GM21825 (cell line): ENCODE measurements at regions not wholly inside any gene's neighbourhood (a gene's known extent, or its start where the extent isn't known, plus 50 kb on each side); places are given as distances from the start of the nearest gene placed in this dataset.

Experiments
- ATAC-seq: cut with Tn5 transposase; IDR thresholded peaks from one replicate; pipeline ENCODE4 v1.9.1; 2021; ENCODE audit warnings: mild to moderate bottlenecking, moderate library complexity; ENCODE audit not compliant: unreplicated experiment

DNA sequence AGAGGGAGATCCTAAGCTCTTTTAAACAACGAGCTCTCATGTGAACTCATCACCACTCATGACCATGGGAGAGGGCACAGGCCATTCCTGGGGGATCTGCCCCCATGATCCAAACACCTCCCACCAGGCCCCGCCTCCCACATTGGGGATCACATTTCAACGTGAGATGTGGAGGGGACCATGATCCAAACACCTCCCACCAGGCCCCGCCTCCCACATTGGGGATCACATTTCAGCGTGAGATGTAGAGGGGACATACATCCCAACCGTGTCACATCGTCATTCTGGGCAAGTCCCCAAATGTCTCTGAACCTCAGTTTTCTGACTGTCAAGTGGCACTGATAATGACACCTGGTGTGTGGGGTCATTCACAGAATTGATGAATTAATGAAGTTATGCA, 641.8 kb downstream of the CDH26 start:
- ATAC-seq: no peak

DNA sequence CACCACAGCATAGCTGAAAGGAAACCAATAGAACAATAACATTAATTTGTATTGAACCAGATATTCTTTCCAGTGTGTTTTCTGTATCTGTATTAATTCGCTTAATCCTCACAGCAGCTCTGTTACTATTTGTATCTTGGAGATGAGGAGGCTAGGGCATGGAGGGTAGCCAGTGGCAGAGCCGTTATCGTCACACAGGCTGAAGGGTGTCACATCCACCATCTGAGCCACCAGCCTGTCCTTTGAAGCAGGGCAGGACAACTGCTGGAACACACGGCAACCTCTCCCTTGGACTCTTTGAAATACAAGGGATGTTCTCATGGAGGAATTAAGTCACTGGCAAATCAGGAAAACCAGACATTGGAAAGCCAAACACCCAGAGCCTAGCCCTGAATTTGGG, 628.0 kb upstream of the CDH4 start:
- ATAC-seq: no peak

DNA sequence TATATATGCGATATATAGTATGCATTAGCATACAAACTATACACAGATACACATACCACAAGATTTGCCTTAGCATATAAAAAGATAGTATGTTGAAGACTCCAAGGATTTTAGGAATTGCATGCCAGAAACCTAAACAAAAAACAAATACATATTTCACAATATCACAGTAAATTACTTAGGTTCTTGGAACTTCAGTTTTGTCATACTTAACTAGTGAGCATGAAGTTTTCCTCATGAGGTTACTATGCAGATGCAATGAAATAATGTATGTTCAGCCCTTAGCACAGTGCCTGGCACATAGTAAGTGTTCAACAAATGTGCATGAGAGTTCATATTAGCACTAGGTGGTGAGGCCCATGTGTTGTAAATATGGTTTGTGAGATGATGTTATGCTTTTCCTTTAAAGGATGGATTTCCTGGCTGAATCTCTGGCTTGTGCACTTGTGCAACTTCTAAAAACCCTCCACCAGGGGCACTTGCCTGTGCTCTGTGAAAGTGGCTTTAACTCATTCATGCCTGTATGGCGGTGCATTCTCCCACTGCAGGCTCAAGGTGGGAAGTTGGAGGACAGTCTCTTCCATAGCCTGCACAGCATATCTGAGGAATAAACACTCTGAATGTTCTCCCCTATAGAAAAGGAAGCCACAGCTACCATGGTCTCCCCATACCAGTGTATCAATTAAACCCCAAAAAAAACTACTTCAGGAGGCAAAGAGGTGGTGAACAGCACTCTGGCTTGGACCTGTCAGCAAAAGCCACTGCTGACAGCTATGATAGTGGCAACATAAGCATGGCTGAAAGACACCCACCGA, 624.1 kb upstream of the CDH4 start:
- no peak for ATAC-seq

DNA sequence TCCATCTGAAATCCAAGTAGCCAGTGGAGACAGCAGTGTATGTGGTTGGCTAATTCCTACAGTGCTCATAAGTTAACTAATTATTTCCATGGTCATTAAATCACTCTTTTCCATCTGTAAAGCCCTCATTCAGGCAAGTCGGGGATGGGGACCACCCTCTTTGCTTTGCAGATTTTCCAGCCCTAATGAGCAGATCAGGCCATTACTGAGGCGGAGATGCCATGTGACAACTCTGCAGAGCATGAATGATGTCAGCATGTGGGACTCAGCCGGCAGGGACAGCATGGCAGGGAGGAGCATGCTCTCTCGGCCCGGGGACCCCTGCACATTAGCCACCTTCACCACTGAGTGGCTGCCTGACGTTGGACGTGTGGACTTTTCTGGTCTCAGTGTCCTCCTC, 623.3 kb upstream of the CDH4 start:
- ATAC-seq: no peak

DNA sequence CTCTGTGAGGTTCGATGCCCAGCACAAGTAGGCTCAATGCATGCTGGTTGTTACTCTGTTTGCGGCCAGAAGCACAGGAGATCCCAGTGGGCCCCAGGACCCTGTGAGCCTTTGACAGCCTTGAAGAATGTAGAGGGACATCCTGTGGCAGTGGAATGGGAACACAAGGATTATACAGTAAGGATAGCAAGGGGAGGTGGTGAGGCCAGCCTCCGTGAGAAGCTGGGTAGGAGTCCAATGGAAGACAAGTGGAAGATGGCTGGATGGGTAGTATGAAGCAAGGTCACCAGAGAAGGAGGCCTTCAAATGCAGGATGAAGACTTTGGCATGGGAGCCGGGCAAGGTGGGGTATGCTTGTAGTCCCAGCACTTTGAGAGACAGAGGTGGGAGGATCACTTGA, 622.9 kb upstream of the CDH4 start:
- ATAC-seq: no peak

DNA sequence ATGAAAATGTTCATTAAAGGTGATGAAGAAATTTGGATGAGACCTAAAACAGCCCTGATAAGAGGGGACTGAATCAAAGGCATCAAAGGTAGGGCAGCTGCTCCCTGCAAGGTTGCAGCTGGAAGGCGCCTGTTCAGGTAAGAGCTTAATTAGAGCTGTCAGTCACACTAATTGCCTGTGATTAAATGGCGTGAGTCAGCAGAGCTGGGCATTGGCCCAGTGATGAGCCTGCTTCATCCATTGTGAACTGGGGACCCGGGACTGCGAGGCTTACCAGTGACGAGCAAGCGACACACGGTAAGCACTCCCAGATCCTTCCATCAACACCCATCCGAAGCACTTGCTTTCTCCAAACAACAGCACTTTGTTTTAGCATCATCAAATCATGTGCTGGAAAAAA, 621.5 kb upstream of the CDH4 start:
- no peak for ATAC-seq

DNA sequence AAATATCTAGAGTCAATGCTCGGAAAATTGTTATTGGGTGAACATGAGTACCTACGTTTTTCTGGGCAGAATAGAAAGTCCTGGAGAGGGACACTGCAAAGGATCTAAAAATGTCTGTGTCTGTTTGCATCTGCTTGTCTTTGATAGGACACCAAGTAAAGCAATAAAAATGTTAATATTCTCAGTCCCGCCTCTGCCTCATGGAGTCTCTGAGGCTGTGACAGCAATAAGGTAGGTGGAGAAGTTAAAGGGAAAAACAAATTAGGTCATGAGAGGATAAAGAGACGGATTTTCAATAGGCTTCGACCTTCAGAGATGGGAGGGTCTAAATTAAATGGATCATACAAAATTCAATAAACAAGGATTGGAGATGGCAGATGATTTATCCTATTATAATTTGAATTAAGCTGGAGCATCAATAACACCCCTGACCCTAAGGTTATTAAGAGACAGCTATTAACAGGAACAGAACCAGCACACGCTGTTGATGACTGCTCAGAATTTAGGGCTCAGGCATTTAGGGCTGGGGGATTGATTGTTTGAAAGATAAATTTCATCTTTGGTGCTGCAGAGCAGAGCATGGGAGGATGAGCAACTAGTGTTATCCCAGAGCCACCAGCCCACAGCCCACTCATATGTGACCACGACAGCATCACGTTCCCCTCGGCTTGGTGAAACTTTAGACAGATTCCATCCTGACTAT, 620.3 kb upstream of the CDH4 start:
- ATAC-seq: no peak

DNA sequence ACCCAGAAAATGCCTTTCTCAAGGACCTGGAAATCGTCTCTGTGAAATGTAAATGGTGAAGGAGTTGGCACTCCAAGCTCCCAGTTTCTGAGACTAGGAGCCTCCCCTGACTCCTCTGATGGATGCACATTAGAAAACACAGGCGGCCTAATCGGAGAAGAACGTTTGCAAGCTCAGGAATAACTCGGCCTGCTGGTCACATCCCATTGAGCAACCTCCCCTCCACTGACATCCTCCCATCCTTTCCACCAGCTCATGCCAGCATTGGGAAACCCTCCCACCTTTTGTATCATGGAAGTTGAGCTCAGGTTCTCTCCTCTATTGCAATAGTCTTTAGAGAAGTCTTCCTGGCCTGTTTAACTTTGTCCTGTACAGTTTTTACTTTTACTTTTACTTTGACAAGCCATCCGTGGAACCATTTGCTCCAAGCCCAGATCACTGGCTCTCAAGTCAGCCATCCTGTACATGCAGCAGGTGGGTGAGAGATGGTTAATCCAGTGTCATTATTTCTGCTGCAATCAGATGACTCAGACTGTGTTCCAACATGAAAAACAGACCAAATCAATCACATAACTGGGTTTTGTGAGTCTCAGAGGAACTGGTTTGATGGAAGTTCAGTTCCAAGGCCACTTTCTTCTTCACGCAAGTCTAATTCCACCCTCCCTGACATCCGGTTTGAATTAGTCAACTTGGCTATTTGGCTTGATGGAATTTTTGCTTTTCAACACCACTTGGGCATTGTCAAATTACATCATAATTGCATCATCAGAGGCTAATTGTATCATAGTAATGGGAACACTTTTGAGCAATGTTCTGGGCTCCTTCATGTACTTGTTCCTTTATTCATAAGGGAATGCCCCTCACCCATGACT, 619.4 kb upstream of the CDH4 start:
- no peak for ATAC-seq

DNA sequence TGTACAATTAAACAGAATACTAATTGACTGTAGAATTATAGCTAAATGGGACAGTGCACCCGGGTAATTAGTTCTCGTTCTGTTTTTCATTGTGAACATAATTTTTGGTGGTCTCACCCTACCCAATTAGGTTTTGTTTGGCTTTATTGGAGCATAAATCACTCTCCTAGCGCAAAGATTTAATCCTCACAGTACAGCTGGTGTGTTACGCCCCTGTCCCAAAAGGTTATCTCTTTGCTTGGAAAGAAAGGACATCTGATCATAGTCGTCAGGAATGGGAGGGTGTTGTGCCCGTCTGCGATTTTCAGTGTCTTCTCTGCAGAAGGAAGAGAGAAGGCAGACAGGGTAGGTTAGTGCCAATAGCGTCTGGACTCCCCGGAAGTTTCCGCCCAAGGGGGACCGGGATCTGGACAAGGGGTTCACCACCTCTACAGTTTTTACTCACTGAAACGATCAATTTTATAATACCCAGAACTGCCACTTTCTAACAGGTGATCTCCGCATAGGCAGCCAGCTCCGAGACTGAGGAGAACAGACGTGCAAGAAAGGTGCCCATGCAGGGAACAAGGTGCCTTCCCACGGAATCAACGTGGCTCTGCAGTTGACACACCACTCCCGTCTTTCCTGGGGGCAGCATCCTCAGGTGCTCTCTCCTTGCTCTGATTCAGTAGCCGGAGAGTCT, 617.4 kb upstream of the CDH4 start:
- ATAC-seq: no peak

DNA sequence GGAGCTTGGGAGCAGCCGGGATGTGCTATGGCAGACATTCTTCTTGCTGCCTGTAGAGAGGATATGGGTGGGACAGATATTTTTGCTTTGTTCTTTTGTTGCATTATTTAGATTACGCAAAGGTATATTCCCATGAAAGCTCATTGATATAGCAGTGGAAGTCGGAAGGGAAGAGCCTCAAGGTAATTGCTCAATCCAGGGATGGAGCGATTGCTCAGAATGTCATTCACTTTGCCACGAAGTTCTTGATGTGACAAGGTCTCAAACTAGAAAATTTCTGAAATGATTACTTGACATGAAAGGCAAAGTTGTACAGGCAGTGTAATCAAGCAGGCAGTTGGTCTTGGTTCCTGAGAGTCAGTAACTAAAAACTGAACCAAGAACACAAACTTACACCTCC, 615.6 kb upstream of the CDH4 start:
- no peak for ATAC-seq

DNA sequence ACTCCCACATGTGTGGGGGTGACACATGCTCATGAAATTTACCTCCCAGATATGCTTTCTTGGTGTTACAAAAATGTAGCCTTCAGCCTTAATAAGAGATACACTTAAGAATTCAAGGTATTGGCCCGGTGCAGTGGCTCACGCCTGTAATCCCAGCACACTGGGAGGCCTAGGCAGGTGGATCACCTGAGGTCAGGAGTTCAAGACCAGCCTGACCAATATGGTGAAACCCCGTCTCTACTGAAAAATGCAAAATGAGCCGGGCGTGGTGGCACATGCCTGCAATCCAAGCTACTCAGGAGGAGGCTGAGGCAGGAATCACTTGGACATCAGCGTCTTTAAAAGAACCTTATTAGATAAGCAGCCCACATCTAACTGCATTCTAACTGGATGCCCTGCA, 614.3 kb upstream of the CDH4 start:
- ATAC-seq: no peak

DNA sequence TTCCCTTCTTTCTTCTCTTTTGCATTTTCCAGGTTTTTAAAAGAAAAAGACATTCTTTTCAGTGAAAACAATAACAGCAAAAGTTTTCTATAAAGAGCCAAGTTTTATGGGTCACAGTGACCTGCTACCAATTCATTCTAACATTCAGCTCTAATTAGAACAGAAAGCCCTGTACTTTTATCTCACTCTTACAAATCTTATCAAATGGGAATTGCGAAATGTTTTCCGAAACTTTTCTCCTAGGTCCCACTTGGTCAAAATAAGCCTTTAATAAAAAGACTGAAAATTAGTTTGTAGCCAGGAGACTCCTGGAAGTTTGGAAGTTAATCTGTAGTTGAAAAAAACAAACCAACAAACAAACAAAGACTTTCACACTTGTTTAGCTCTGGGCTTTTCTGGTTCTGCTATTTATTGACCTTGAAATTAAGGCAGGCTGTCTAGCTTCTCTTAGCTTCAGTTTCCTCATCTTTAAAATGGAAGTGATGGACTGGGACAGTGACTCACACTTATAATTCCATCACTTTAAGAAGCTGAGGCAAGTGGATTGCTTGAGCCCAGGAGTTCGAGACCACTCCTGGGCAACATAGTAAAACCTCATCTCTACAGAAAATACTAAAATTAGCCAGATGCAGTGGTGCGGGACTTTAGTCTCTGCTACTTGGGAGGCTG, 613.5 kb upstream of the CDH4 start:
- no peak for ATAC-seq

DNA sequence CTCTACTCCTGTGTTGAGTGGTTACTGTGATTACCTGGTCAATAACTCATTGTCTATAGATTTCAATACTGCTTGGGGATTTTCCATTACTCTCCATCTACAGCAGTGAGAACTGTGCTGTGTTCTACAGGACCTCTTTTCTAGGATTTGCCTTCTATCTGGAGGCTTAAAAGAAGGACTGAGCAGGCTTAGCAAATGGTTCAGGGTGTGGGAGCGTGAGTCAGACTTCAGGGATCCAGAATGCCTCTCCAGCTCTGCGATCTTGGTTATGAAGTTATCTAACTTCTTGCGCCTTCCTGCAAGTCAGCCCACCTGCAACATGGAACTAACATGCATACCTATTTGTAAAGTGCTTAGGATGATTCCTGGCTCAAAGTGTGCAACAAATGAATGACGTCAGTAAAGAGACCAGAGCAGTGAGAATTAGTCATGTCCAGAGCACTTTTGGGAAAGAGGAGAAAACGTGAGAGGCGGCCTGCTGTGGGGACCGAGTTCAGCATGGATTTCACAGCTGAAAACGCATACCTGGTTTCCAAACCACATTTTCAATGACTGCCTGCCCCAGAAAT, 610.1 kb upstream of the CDH4 start:
- ATAC-seq: no peak

DNA sequence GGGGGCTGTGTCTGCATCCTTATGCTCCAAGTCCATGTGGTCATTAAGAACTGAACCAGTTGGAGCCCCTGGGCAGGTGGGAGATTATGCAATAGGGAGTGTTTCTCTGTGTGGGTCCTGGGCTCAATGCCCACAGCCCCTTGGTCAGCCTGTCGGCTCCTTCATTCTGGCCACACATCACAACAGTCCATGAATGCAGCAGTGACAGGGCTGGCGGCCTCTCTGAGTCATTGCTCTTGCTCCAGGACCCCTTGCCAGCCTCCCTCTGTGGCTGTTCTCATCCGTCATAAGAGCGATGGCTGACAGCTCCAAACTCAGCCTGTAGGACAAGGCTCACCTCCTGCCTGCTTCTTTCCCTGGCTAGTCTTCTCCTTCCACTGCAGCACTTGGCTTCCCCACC, 609.5 kb upstream of the CDH4 start:
- no peak for ATAC-seq

DNA sequence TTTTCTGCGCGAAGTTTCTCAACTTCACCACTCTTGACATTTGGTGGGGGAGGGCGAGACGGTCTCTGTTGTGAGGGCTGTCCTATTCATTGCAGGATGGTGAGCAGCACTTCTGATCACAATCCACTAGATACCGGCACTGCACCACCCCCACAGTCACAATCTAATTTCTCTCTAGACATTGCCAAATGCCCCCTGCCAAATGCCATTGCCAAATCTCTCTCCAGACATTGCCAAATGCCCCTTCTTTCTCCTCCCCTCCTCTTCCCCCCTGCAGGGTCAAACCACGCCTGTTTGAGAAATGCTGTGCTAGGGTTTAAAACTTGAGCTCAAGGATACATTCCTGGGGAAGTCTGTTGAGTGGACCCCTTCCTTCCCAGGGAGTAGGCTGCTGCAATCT, 603.5 kb upstream of the CDH4 start:
- no peak for ATAC-seq

DNA sequence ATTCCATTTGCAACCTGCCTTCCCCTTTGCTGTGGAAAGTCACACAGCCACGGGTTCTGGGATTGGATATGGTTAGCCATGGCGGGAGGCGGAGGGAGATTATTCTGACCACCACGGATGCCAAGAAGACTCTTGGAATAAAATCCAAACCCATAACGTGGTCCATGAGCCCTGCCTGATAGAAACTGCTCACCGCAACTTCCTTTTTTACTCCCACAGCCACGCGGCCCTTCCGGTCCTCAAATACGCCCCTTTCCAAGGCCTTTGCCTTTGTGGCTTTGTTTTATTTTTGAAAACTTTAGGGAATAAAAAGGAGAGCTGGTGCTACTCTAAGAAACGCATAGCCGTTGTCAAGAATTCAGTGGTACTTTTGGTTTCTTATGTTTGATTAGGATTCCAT, 602.5 kb upstream of the CDH4 start:
- ATAC-seq: no peak

DNA sequence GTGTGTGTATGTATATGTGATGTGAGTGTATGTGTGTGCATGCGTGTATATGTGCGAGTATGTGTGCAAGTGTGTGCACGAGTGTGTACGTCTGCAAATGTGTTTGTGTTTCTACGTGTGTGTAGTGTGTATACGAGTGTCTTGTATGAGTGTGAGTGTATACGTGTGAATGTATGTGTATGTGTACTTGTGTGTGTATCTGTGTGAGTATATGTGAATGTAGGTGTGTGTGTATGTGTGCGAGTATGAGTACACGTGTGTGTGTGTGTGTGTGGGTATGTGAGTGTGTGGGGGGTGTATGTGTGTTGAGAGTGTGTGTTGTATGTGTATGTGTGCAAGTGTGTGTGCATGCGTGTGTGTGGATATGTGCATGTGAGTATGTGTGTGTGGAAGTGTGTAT, 602.0 kb upstream of the CDH4 start:
- ATAC-seq: no peak

DNA sequence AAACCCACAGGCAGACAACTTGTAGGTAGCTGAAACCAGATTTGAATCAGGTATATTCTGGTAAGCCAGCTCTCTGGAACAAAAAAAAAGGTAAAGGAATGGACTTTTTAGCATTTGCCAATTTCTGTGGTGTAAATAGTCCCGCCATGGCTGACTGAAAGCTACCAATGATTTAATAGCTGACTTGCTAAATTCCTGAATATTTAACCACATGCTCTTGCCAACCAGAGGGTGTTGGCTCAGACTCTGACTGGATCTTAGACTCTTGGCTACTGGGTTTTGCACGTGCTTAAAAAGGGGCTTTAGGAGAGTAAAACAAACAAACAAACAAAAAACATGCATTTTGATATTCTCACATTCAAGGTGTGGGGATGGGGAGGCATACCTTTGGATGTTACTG, 600.0 kb upstream of the CDH4 start:
- ATAC-seq: no peak

DNA sequence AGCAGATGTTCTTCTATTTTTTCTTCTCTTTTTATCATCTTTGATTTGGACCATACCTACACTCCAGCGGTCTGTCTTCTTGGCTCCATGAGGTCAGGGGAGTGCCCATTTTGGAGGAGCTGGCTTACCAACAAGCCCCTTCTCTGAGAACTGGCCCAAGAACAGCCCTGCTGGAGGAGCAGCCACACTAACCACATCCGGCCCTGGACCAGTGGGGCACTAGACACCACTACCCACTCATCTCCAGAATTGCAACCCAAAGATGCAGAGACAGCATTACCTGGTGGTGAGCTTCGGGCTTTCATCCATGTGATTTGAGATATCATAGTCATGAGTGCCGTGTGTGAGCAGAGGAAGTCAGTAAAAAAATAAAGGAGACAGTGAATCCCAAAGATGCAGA, 599.4 kb upstream of the CDH4 start:
- ATAC-seq: no peak

DNA sequence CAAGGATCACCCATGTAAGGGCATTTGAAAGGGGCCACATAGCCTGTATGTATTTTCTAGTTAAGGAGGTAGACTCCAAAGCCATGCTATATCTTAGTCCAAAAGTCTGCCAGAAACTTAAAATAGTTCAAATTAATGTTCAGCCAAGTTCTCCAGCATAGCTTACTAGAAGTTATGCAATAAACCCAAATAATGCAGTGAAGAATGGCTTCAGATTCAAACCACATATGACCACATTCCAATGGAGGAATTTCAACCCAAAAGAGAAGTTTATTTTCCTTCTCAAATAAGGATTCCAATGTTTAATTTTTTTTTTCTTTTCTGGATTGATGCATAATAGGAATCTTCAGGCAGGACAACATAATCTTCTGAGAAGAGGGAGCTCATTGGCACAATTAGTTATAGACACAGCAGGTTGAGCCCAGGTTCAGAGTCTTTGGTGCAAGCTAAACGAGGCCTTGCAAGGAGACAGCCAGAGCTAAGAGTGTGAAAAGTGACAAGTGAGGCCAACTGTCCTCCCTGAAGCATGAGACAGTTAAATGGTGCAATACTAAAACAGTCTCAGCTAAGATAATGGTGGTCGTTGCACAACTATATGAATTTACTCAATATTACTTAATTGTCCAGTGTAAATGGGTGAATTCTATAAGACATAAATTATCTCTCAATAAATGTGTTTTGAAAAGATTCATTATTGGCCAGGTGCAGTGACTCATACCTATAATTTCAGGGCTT, 598.8 kb upstream of the CDH4 start:
- ATAC-seq: no peak
